Transverse colon (tissue), 4 donors: ENCODE measurements at regions not wholly inside any gene's neighbourhood (a gene's known extent, or its start where the extent isn't known, plus 50 kb on each side); places are given as distances from the start of the nearest gene placed in this dataset.

Experiments
- DNase-seq: peaks from one replicate; pipeline ENCODE4 v3.0.0-alpha.2; 2019
- H3K27ac ChIP-seq, 4 donors: fragments of 200-600 bp; sonication (generic); 2 replicates each; pipeline ENCODE4 v1.5.1; 2016 to 2018; ENCODE audit warnings: inconsistent platforms in 4 of 4
- H3K27me3 ChIP-seq: fragments of 200-600 bp; sonication (generic); 2 replicates; pipeline ENCODE4 v1.5.1; 2017; ENCODE audit warnings: inconsistent platforms
- H3K36me3 ChIP-seq, 4 donors: fragments of 200-600 bp; sonication (generic); 2 replicates each; pipeline ENCODE4 v1.5.1; 2017 to 2019; ENCODE audit warnings: inconsistent platforms in 4 of 4
- H3K4me1 ChIP-seq, 4 donors: fragments of 200-600 bp; sonication (generic); 2 replicates each; pipeline ENCODE4 v1.5.1; 2017 to 2020; ENCODE audit warnings: inconsistent platforms in 4 of 4
- H3K4me3 ChIP-seq, 4 donors: fragments of 200-600 bp; sonication (generic); 1 replicate in 1 of 4; 2 replicates in 3 of 4; pipeline versions ENCODE4 v1.5.1 to v1.6.1; 2017 to 2019; ENCODE audit warnings: inconsistent platforms in 4 of 4
- H3K9me3 ChIP-seq, 2 donors: fragments of 200-600 bp; sonication (generic); 2 replicates each; pipeline ENCODE4 v1.5.1; 2017 to 2019; ENCODE audit warnings: inconsistent platforms in 2 of 2
- EP300 ChIP-seq: sonication (generic); formaldehyde crosslinking; IDR thresholded peaks from one replicate; pipeline ENCODE4 v1.6.1; 2017; ENCODE audit warnings: antibody characterized with exemption, low read depth
- POLR2A ChIP-seq: fragments of 450-650 bp; IDR thresholded peaks from one replicate; pipeline ENCODE4 v1.6.1; 2016; ENCODE audit warnings: antibody characterized with exemption, mild to moderate bottlenecking, moderate library complexity
- POLR2AphosphoS5 ChIP-seq, 3 donors: sonication (generic); formaldehyde crosslinking; IDR thresholded peaks; one replicate each; pipeline ENCODE4 v1.6.1; 2016; ENCODE audit warnings: antibody characterized with exemption in 3 of 3
- WGBS, 2 donors: methylation state at CpG; one replicate each; pipeline ENCODE4 v1.1.5; 2018; ENCODE audit warnings: low coverage in 1 of 2; 5-methylcytosine and 5-hydroxymethylcytosine counted together
- in situ Hi-C, 4 donors: fragments of 200-750 bp; cut with MboI; loops; one replicate each; pipeline versions ENCODE4 v1.15.0 to v1.15.1; 2017; ENCODE audit warnings: low sequenced_read_pairs in 3 of 4, low pct_ligation_motif_present in 1 of 4, low pct_unique_long_range_greater_than_20kb in 1 of 4
- intact Hi-C: fragments of 100-400 bp; cut with DNase I; formaldehyde crosslinking; loops from one replicate; pipeline ENCODE4 v1.15.1; 2023; ENCODE audit warnings: low total_unique reads
- TF ChIP-seq, protein P1 (sequence below), 5 experiments: fragments of 200-600 bp in 3 of 5; fragments of 450-650 bp in 2 of 5; sonication (generic) in 3 of 5; IDR thresholded peaks; 1 replicate in 2 of 5; 2 replicates in 3 of 5; pipeline ENCODE4 v1.5.1; 2016 to 2017; ENCODE audit warnings: antibody characterized with exemption in 5 of 5, inconsistent platforms in 3 of 5, mild to moderate bottlenecking in 2 of 5, moderate library complexity in 1 of 5

DNA sequence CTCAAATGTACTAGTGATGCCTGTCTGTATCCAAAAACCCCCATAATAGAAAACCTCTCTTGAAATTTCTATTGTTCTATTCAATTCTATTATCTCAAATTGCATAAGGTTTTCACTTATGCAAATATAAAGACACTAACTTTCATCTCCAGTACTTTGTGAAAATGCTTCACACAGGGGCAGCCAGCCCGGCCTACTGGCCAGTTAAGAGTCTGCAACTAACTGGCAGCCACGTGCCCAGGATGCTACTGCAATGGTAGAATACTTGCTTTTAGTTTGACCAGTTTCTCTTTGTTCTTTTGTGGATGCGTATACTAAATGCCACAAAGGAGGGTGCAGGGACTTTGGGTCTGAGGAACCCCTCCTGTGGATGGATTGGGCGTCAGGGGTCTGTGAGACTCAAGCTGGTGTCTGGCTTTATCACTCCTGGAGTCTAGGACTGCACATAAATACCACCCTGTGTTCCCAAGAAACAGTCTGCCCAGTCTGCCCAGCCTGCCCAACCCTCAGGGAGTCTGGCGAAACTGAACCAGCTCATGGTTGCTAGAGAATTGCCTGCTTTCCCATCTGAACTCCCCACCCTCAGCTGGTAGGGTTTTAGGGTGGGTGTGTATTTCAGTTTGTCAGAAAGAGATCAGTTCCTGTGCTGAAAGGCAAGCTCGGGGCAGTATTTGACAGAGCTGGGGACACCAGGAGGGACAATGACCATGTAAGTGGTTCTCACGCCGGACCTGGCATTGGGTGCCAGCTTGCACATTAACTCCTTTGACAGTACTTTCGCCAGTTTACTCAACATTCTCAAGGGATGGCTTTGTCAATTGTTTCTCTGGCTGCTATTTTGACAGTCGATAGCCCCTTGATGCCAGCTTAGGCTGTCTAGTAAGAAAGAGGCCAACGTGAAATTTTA lies 558.2 kb upstream of the JAG1 start:
- DNase-seq, result no peak

DNA sequence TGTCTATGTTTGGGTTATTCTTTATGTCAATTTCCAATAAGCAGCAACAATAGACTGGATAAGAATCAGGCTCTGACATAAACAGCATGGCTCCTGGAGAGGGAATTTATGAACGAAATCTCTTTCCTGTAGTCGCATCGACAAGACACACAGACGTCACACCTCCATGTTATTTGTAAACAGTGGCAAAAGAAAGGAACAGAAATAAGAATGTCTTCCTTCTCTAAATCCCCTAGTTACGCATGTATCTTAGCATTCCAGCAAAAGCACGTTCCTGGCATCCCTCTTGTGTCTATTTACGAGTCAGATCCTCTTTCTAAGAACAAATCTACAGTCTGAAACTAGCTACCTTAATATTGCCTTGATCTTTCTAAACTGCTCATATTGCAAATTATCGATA lies 559.1 kb upstream of the JAG1 start:
- no peaks in the 10 kb centered on the region for H3K9me3 ChIP-seq
- H3K27ac ChIP-seq, result no peak overlapping the region
- H3K27me3 ChIP-seq, result no peaks in the 10 kb centered on the region
- peaks cover 0 to 5% (median 0%) of the 10 kb centered on the region in 4 donors for H3K4me1 ChIP-seq
- no peak for TF ChIP-seq POLR2AphosphoS5 (IDR thresholded peaks at IDR 0.05)
- TF ChIP-seq POLR2A, result no peak
- TF ChIP-seq EP300, result no peak
- TF ChIP-seq, protein P1, sequence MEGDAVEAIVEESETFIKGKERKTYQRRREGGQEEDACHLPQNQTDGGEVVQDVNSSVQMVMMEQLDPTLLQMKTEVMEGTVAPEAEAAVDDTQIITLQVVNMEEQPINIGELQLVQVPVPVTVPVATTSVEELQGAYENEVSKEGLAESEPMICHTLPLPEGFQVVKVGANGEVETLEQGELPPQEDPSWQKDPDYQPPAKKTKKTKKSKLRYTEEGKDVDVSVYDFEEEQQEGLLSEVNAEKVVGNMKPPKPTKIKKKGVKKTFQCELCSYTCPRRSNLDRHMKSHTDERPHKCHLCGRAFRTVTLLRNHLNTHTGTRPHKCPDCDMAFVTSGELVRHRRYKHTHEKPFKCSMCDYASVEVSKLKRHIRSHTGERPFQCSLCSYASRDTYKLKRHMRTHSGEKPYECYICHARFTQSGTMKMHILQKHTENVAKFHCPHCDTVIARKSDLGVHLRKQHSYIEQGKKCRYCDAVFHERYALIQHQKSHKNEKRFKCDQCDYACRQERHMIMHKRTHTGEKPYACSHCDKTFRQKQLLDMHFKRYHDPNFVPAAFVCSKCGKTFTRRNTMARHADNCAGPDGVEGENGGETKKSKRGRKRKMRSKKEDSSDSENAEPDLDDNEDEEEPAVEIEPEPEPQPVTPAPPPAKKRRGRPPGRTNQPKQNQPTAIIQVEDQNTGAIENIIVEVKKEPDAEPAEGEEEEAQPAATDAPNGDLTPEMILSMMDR (IDR thresholded peaks at IDR 0.05), result no peak
- no peak for DNase-seq
- H3K36me3 ChIP-seq, result no peaks in the 10 kb centered on the region
- no peak overlapping the region for H3K4me3 ChIP-seq
- intact Hi-C loops (no loop called here), in situ Hi-C loops (no loop called here)
- 79 to 80% methylated on average over 8 of the region's 8 CpGs for WGBS, 2 donors

More for the DNA sequence above, 558.2 kb upstream of the JAG1 start:
- no peaks in the 10 kb centered on the region for H3K9me3 ChIP-seq
- H3K27ac ChIP-seq, result no peak overlapping the region
- intact Hi-C loops (no loop called here), in situ Hi-C loops (no loop called here)
- TF ChIP-seq POLR2AphosphoS5 (IDR thresholded peaks at IDR 0.05) (no peak), EP300 (no peak), POLR2A (no peak)
- TF ChIP-seq, protein P1 (IDR thresholded peaks at IDR 0.05), result no peak
- peaks cover 0 to 5% (median 0%) of the 10 kb centered on the region in 4 donors for H3K4me1 ChIP-seq
- no peak overlapping the region for H3K4me3 ChIP-seq
- 82 to 98% methylated on average over 6 to 11 of the region's 11 CpGs for WGBS, 2 donors
- no peaks in the 10 kb centered on the region for H3K36me3 ChIP-seq
- no peaks in the 10 kb centered on the region for H3K27me3 ChIP-seq

DNA sequence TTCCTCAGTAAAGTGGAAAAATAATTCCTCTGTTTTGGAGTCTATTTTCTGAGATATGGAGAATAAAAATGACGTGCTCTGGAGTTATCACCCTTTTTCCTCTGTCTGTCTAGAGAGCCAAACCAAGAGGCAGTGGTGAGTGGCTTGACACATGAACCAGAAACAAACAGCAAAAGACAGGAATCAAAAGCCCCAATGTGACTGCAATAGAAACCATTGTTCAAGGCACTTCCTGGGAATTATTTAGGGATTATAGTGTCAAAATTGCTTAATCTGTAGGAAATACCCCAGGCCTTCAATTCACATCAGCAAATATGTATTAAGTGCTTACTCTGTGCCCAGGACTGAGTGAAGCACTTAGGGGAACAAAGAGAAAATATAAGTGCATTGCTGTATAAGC lies 560.4 kb upstream of the JAG1 start:
- WGBS, 2 donors, result 27 to 59% methylated on average over 1 of the region's 1 CpG
- no peak for DNase-seq
- H3K27ac ChIP-seq, result no peak overlapping the region
- H3K27me3 ChIP-seq, result no peaks in the 10 kb centered on the region
- TF ChIP-seq POLR2AphosphoS5 (IDR thresholded peaks at IDR 0.05) (no peak), EP300 (no peak), POLR2A (no peak)
- TF ChIP-seq, protein P1 (IDR thresholded peaks at IDR 0.05), result no peak
- no peaks in the 10 kb centered on the region for H3K9me3 ChIP-seq
- H3K4me3 ChIP-seq, result no peak overlapping the region
- no peaks in the 10 kb centered on the region for H3K36me3 ChIP-seq
- in situ Hi-C loops (no loop called here), intact Hi-C loops (no loop called here)
- peaks cover 0 to 5% (median 0%) of the 10 kb centered on the region in 4 donors for H3K4me1 ChIP-seq

DNA sequence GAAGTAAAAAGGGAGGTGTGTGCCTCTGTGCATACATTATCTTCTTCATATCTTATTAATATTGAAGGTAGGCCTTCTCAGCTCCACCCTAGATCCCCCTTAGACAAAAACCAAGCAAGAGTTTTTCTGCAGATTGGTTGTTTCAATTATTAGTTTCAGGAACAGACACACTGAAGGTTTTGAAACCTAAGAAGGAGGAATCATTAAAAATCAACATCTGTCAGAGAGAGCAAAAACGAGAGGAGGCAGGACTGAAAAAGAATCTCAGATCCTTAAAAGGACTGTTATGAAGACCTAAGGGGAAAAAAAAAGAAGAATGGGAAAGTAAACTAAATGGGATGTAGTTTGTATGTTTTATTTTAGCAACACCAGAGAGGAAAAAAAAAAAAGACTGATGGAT lies 560.8 kb upstream of the JAG1 start:
- intact Hi-C loops, result no loop called here
- H3K4me1 ChIP-seq, result peaks cover 0 to 5% (median 0%) of the 10 kb centered on the region in 4 donors
- no peak overlapping the region for H3K27ac ChIP-seq
- H3K9me3 ChIP-seq, result no peaks in the 10 kb centered on the region
- no peaks in the 10 kb centered on the region for H3K36me3 ChIP-seq
- DNase-seq, result no peak
- no peaks in the 10 kb centered on the region for H3K27me3 ChIP-seq
- TF ChIP-seq POLR2AphosphoS5 (IDR thresholded peaks at IDR 0.05), result no peak
- TF ChIP-seq EP300, result no peak
- TF ChIP-seq POLR2A, result no peak
- TF ChIP-seq, protein P1 (IDR thresholded peaks at IDR 0.05), result no peak
- WGBS, 2 donors, result 55% methylated on average over 1 of the region's 1 CpG; no CpG with 5 or more reads in 1 of the 2 donors
- in situ Hi-C loops, result no loop called here
- no peak overlapping the region for H3K4me3 ChIP-seq
